AG09319 (cell line): ENCODE measurements at regions not wholly inside any gene's neighbourhood (a gene's known extent, or its start where the extent isn't known, plus 50 kb on each side); places are given as distances from the start of the nearest gene placed in this dataset.

Experiments used
- DNase-seq: peaks from one replicate; pipeline ENCODE4 v3.0.0-alpha.2; 2010; ENCODE audit warnings: low read depth; ENCODE audit errors: extremely low read depth
- CTCF ChIP-seq: IDR thresholded peaks from 2 replicates; pipeline ENCODE4 v1.5.1; 2011; ENCODE audit warnings: low read depth, mild to moderate bottlenecking, inconsistent platforms, low read length, moderate library complexity

GRCh38 chr18:57910134-57910533, 107.0 kb upstream of the ATP8B1 start:
- no peak for DNase-seq
- no peak for TF ChIP-seq CTCF

GRCh38 chr18:57909620-57910019, 106.5 kb upstream of the ATP8B1 start:
- DNase-seq: no peak
- no peak for TF ChIP-seq CTCF

- no peak for TF ChIP-seq CTCF
- no peak for DNase-seq
These were observed 105.0 kb upstream of the ATP8B1 start for GRCh38 chr18:57908092-57908491.

- TF ChIP-seq CTCF: no peak
- no peak for DNase-seq
These were observed 104.4 kb upstream of the ATP8B1 start for GRCh38 chr18:57907550-57907949.

GRCh38 chr18:57906852-57907251, 103.7 kb upstream of the ATP8B1 start:
- TF ChIP-seq CTCF: peak; percentile 12
- DNase-seq: no peak

- no peak for TF ChIP-seq CTCF
- DNase-seq: no peak
These were observed 101.4 kb upstream of the ATP8B1 start for GRCh38 chr18:57904535-57904934.

GRCh38 chr18:57902721-57903120, 99.6 kb upstream of the ATP8B1 start:
- DNase-seq: no peak
- no peak for TF ChIP-seq CTCF
